H1 (cell line): ENCODE measurements at regions not wholly inside any gene's neighbourhood (a gene's known extent, or its start where the extent isn't known, plus 50 kb on each side); places are given as distances from the start of the nearest gene placed in this dataset.

ENCODE experiments used
- CTCF ChIA-PET: fragments of 300-600 bp; sonication (Branson Sonifier 250); formaldehyde crosslinking; loops from one replicate; lab custom pipeline; 2021; ENCODE audit not compliant: partially characterized antibody; lab: Charles Lee
- POLR2A ChIA-PET: fragments of 300-600 bp; sonication (Branson Sonifier 250); formaldehyde crosslinking; loops from one replicate; lab custom pipeline; 2021; ENCODE audit warnings: inconsistent platforms; ENCODE audit not compliant: partially characterized antibody; lab: Charles Lee
- DNase-seq, 2 experiments: peaks; one replicate each; pipeline versions ENCODE4 v3.0.0 to v3.0.0-alpha.2; 2010 to 2022; ENCODE audit warnings: low spot score in 2 of 2, low read depth in 1 of 2, mixed read lengths in 1 of 2
- FAIRE-seq: peaks from 2 replicates; lab custom pipeline; 2011; peaks lifted over from hg19 to GRCh38; lab: Jason Lieb, UNC
- H2AFZ ChIP-seq: 2 replicates; pipeline ENCODE4 v1.8.1; 2012; ENCODE audit warnings: low read length, inconsistent platforms
- H2AK5ac ChIP-seq: 2 replicates; pipeline ENCODE4 v1.6.1; 2013; ENCODE audit warnings: low read depth, low read length
- H2BK120ac ChIP-seq: replicated peaks from 2 replicates; pipeline ENCODE3; 2013; ENCODE audit warnings: low read depth, low read length, inconsistent platforms
- H2BK12ac ChIP-seq: 2 replicates; pipeline ENCODE4 v1.6.1; 2013; ENCODE audit warnings: low read depth, low read length
- H2BK15ac ChIP-seq: 2 replicates; pipeline ENCODE4 v1.6.1; 2013; ENCODE audit warnings: low read length
- H2BK20ac ChIP-seq: 2 replicates; pipeline ENCODE4 v1.6.1; 2013; ENCODE audit warnings: low read length
- H2BK5ac ChIP-seq: 2 replicates; pipeline ENCODE4 v1.6.1; 2013; ENCODE audit warnings: low read depth, low read length
- H3K14ac ChIP-seq: 2 replicates; pipeline ENCODE4 v1.6.1; 2013; ENCODE audit warnings: inconsistent platforms; ENCODE audit not compliant: insufficient read length
- H3K18ac ChIP-seq: 2 replicates; pipeline ENCODE4 v1.6.1; 2013; ENCODE audit warnings: low read length; ENCODE audit errors: extremely low read depth
- H3K23ac ChIP-seq: 2 replicates; pipeline ENCODE4 v1.6.1; 2013; ENCODE audit warnings: inconsistent platforms; ENCODE audit not compliant: insufficient read length
- H3K23me2 ChIP-seq: 2 replicates; pipeline ENCODE4 v1.6.1; 2013; ENCODE audit warnings: low read depth, low read length
- H3K27ac ChIP-seq: 2 replicates; pipeline ENCODE4 v1.6.1; 2011; ENCODE audit warnings: low read depth, low read length, inconsistent platforms
- H3K27me3 ChIP-seq, 4 experiments: replicated peaks in 1 of 4; 1 replicate in 1 of 4; 2 replicates in 3 of 4; pipeline versions ENCODE4 v1.6.1 to v1.8.1; 2011 to 2013; ENCODE audit warnings: low read length in 3 of 4, mild to moderate bottlenecking in 3 of 4, inconsistent platforms in 2 of 4, mixed read lengths in 2 of 4, moderate library complexity in 1 of 4; ENCODE audit not compliant: control insufficient read depth in 3 of 4, insufficient read depth in 3 of 4; ENCODE audit errors: extremely low read depth in 1 of 4
- H3K36me3 ChIP-seq, 4 experiments: 2 replicates each; pipeline versions ENCODE4 v1.6.1 to v1.8.1; 2011 to 2013; ENCODE audit warnings: mild to moderate bottlenecking in 4 of 4, low read length in 3 of 4, moderate library complexity in 2 of 4, control low read depth in 1 of 4, inconsistent platforms in 1 of 4; ENCODE audit not compliant: insufficient read depth in 4 of 4, control insufficient read depth in 2 of 4
- H3K4ac ChIP-seq: replicated peaks from 2 replicates; pipeline ENCODE3; 2013; ENCODE audit warnings: low read length, low read depth, mixed read lengths, inconsistent platforms; ENCODE audit not compliant: insufficient read length
- H3K4me1 ChIP-seq, 4 experiments: replicated peaks in 1 of 4; 1 replicate in 1 of 4; 2 replicates in 3 of 4; pipeline versions ENCODE4 v1.6.1 to v1.8.1; 2011 to 2013; ENCODE audit warnings: low read length in 3 of 4, inconsistent platforms in 2 of 4, mixed read lengths in 1 of 4; ENCODE audit not compliant: insufficient read depth in 4 of 4, control insufficient read depth in 3 of 4
- H3K4me2 ChIP-seq, 2 experiments: 2 replicates each; pipeline versions ENCODE4 v1.6.1 to v1.8.1; 2011 to 2013; ENCODE audit warnings: low read depth in 2 of 2, low read length in 2 of 2, control low read depth in 1 of 2, inconsistent platforms in 1 of 2, mild to moderate bottlenecking in 1 of 2; ENCODE audit not compliant: insufficient read depth in 1 of 2
- H3K4me3 ChIP-seq, 4 experiments: fragments of 200-600, 300-600 bp in 1 of 4; sonication (generic), shearing (Covaris generic), sonication (Bioruptor Twin) in 1 of 4; 2 replicates each; pipeline versions ENCODE4 v1.5.1 to v1.8.1; 2011 to 2016; ENCODE audit warnings: low read length in 4 of 4, low read depth in 3 of 4, control low read depth in 2 of 4, inconsistent platforms in 2 of 4, mild to moderate bottlenecking in 2 of 4, mixed read lengths in 1 of 4, moderate library complexity in 1 of 4; ENCODE audit not compliant: insufficient read depth in 2 of 4; ENCODE audit errors: extremely low read depth in 1 of 4
- H3K56ac ChIP-seq: replicated peaks from 2 replicates; pipeline ENCODE3; 2013; ENCODE audit warnings: low read depth, mild to moderate bottlenecking, mixed read lengths, low read length, inconsistent platforms; ENCODE audit not compliant: insufficient read length
- H3K79me1 ChIP-seq: 2 replicates; pipeline ENCODE4 v1.6.1; 2013; ENCODE audit warnings: low read depth, low read length, control low read depth
- H3K79me2 ChIP-seq, 2 experiments: 2 replicates each; pipeline versions ENCODE4 v1.6.1 to v1.8.1; 2012 to 2013; ENCODE audit warnings: low read length in 2 of 2, mild to moderate bottlenecking in 2 of 2, inconsistent platforms in 1 of 2; ENCODE audit not compliant: insufficient read depth in 2 of 2, control insufficient read depth in 1 of 2
- H3K9ac ChIP-seq, 4 experiments: replicated peaks in 1 of 4; 1 replicate in 1 of 4; 2 replicates in 3 of 4; pipeline versions ENCODE4 v1.6.1 to v1.8.1; 2011 to 2013; ENCODE audit warnings: low read depth in 3 of 4, low read length in 3 of 4, control low read depth in 2 of 4, mild to moderate bottlenecking in 2 of 4, moderate library complexity in 2 of 4, inconsistent platforms in 1 of 4; ENCODE audit errors: extremely low read depth in 1 of 4
- H3K9me3 ChIP-seq, 2 experiments: 2 replicates each; pipeline versions ENCODE4 v1.6.1 to v1.8.1; 2012 to 2013; ENCODE audit warnings: mild to moderate bottlenecking in 2 of 2, moderate library complexity in 2 of 2, control low read depth in 1 of 2, inconsistent platforms in 1 of 2, low read depth in 1 of 2, low read length in 1 of 2, mixed read lengths in 1 of 2; ENCODE audit not compliant: insufficient read depth in 2 of 2
- H4K20me1 ChIP-seq, 2 experiments: replicated peaks in 1 of 2; 2 replicates each; pipeline versions ENCODE3 to v1.8.1; 2011 to 2013; ENCODE audit warnings: inconsistent platforms in 2 of 2, low read length in 2 of 2, mild to moderate bottlenecking in 1 of 2; ENCODE audit not compliant: insufficient read depth in 2 of 2, control insufficient read depth in 1 of 2
- H4K5ac ChIP-seq: 2 replicates; pipeline ENCODE4 v1.6.1; 2013; ENCODE audit warnings: low read length, low read depth, mixed read lengths, inconsistent platforms; ENCODE audit not compliant: insufficient read length
- H4K8ac ChIP-seq: 2 replicates; pipeline ENCODE4 v1.8.0; 2013; ENCODE audit warnings: mild to moderate bottlenecking, moderate library complexity, low read length, inconsistent platforms; ENCODE audit not compliant: insufficient read depth; ENCODE audit errors: extremely low read depth
- H4K91ac ChIP-seq: replicated peaks from 2 replicates; pipeline ENCODE3; 2013; ENCODE audit warnings: low read length, mixed read lengths, inconsistent platforms; ENCODE audit not compliant: insufficient read length
- CHD1 ChIP-seq: IDR thresholded peaks from 2 replicates; pipeline ENCODE4 v1.6.1; 2012; ENCODE audit warnings: low read depth, low read length, improper control_type of control experiment
- FOSL1 ChIP-seq: IDR thresholded peaks from 2 replicates; pipeline ENCODE4 v1.6.1; 2011; ENCODE audit warnings: mild to moderate bottlenecking, low read depth, low read length, moderate library complexity; ENCODE audit not compliant: insufficient read depth
- GABPA ChIP-seq: IDR thresholded peaks from 2 replicates; pipeline ENCODE4 v1.6.1; 2011; ENCODE audit warnings: mild to moderate bottlenecking, low read length, moderate library complexity, borderline replicate concordance; ENCODE audit not compliant: insufficient read depth
- HDAC6 ChIP-seq: IDR thresholded peaks from one replicate; pipeline ENCODE4 v1.7.1; 2012; ENCODE audit warnings: low read depth, mild to moderate bottlenecking, inconsistent platforms, low read length, moderate library complexity
- JUN ChIP-seq: IDR thresholded peaks from 2 replicates; pipeline ENCODE4 v1.6.1; 2011; ENCODE audit warnings: low read depth, mild to moderate bottlenecking, improper control_type of control experiment, low read length
- MAFK ChIP-seq: IDR thresholded peaks from 2 replicates; pipeline ENCODE4 v1.6.1; 2012; ENCODE audit warnings: low read depth, mild to moderate bottlenecking, improper control_type of control experiment, low read length
- RNF2 ChIP-seq: fragments of 200-900, 300-1000 bp; sonication (generic); IDR thresholded peaks from 2 replicates; pipeline ENCODE4 v1.7.1; 2016; ENCODE audit warnings: borderline replicate concordance, low read depth, mild to moderate bottlenecking, antibody characterized with exemption, low read length; ENCODE audit not compliant: poor library complexity, severe bottlenecking; ENCODE audit errors: missing control alignments
- SIN3A ChIP-seq, 2 experiments: IDR thresholded peaks in 1 of 2; conservative IDR thresholded peaks in 1 of 2; 2 replicates each; pipeline ENCODE4 v1.6.1; 2011 to 2012; ENCODE audit warnings: low read length in 2 of 2, improper control_type of control experiment in 1 of 2, low read depth in 1 of 2, mild to moderate bottlenecking in 1 of 2
- SIX5 ChIP-seq: IDR thresholded peaks from 2 replicates; pipeline ENCODE4 v1.6.1; 2011; ENCODE audit warnings: mild to moderate bottlenecking, low read depth, low read length
- SRF ChIP-seq: IDR thresholded peaks from 2 replicates; pipeline ENCODE4 v1.6.1; 2011; ENCODE audit warnings: mild to moderate bottlenecking, low read depth, low read length, moderate library complexity
- TCF12 ChIP-seq: IDR thresholded peaks from 2 replicates; pipeline ENCODE4 v1.6.1; 2011; ENCODE audit warnings: low read depth, mild to moderate bottlenecking, low read length
- YY1 ChIP-seq: IDR thresholded peaks from 2 replicates; pipeline ENCODE4 v1.6.1; 2011; ENCODE audit warnings: low read depth, mild to moderate bottlenecking, low read length
- WGBS, 2 experiments: shearing (Covaris generic) in 1 of 2; methylation state at CpG; one replicate each; pipeline versions ENCODE4 v1.1.6 to v1.1.7; 2013 to 2015; ENCODE audit warnings: low lambda C conversion rate in 2 of 2, mixed read lengths in 2 of 2, inconsistent platforms in 1 of 2, low coverage in 1 of 2, missing lambda C conversion rate in 1 of 2; ENCODE audit not compliant: insufficient replicate concordance in 2 of 2, insufficient coverage in 1 of 2, insufficient read length in 1 of 2; ENCODE audit errors: extremely low coverage in 1 of 2, missing lambda C conversion rate in 1 of 2; 5-methylcytosine and 5-hydroxymethylcytosine counted together
- TF ChIP-seq, protein P1 (sequence below): IDR thresholded peaks from 2 replicates; pipeline ENCODE4 v1.6.1; 2012; ENCODE audit warnings: low read length, inconsistent platforms

DNA sequence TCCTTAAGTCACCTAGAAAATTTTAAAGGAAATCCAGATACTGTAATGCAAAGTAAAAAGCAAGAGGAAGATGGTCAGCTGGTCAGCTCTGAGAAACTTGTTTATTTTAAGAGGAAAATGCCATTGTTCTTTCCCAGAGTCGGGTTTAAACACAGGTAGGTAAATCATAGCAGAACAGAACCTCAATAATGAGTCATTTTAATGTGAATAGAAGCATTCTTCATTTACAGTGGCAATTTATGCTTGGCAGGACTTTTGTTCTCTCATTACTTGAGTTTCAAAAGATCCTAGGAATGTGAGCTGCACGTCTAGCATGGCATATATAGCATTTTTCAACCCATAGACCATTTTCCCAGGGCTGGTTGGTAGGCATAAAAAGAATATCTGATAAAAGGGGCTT lies 132.3 kb downstream of the LIG4 start:
- Histone ChIP-seq H2BK120ac (no peak overlapping the region), H2AFZ (no peak overlapping the region; the same call in 1 of the 2 replicates), H3K9me3 (peaks cover 0 to 4% of the 10 kb centered on the region in 2 experiments; a peak in 1 of 4 replicates), H3K4me1 (peaks cover 0 to 3% (median 0%) of the 10 kb centered on the region in 4 experiments; a peak in 2 of 7 replicates), H2BK5ac (no peak overlapping the region), H3K36me3 (no peaks in the 10 kb centered on the region), H3K4me2 (peak overlapping the region in 1 of 2 experiments; percentile 53; a peak in 2 of 4 replicates), H3K27ac (no peak overlapping the region), H4K5ac (no peak overlapping the region), H3K23ac (no peak overlapping the region), H3K4me3 (no peak overlapping the region), H4K91ac (no peak overlapping the region), H2BK20ac (no peak overlapping the region), H3K79me2 (no peaks in the 10 kb centered on the region), H3K4ac (no peak overlapping the region), H3K14ac (no peak overlapping the region), H4K20me1 (no peaks in the 10 kb centered on the region), H3K9ac (no peak overlapping the region), H3K27me3 (no peaks in the 10 kb centered on the region), H2AK5ac (no peak overlapping the region), H3K56ac (no peak overlapping the region), H2BK15ac (no peak overlapping the region), H2BK12ac (no peak overlapping the region), H3K79me1 (no peaks in the 10 kb centered on the region), H3K23me2 (no peaks in the 10 kb centered on the region), H3K18ac (no peak overlapping the region), H4K8ac (no peak overlapping the region)
- 13% methylated on average over 2 of the region's 2 CpGs; no CpG with 5 or more reads in 1 of the 2 experiments for WGBS, 2 experiments
- CTCF ChIA-PET: interaction anchor here (0.6 to 1.0 kb wide), 2 partner anchors 747 to 782 kb away, joined by 3 read pairs; no protein-coding TSS in a partner anchor
- FAIRE-seq (no peak), DNase-seq (no peak)
- POLR2A ChIA-PET: no interaction called here
- TF ChIP-seq GABPA (no peak), FOSL1 (no peak), SIN3A (conservative IDR thresholded peaks at IDR 0.05 in 1 of 2, IDR thresholded peaks at IDR 0.05 in 1 of 2; ENCODE audit: low read depth in 1 of 2, low read length in 2 of 2) (no peak), SIX5 (no peak), JUN (no peak), TCF12 (no peak), YY1 (no peak), CHD1 (no peak), HDAC6 (no peak), RNF2 (no peak), MAFK (no peak), SRF (no peak)
- TF ChIP-seq, protein P1, sequence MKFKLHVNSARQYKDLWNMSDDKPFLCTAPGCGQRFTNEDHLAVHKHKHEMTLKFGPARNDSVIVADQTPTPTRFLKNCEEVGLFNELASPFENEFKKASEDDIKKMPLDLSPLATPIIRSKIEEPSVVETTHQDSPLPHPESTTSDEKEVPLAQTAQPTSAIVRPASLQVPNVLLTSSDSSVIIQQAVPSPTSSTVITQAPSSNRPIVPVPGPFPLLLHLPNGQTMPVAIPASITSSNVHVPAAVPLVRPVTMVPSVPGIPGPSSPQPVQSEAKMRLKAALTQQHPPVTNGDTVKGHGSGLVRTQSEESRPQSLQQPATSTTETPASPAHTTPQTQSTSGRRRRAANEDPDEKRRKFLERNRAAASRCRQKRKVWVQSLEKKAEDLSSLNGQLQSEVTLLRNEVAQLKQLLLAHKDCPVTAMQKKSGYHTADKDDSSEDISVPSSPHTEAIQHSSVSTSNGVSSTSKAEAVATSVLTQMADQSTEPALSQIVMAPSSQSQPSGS: no peak
